Neural progenitor cell (in vitro differentiated cells): ENCODE measurements at regions not wholly inside any gene's neighbourhood (a gene's known extent, or its start where the extent isn't known, plus 50 kb on each side); places are given as distances from the start of the nearest gene placed in this dataset.
"Not testable (repeated sequence)": the region's sequence is repeated elsewhere in the genome, so short reads cannot be mapped to it uniquely, and the experiment has no call there.

Experiments
- DNase-seq: peaks from one replicate; pipeline ENCODE4 v3.0.0-alpha.2; 2016; ENCODE audit warnings: low spot score
- H2AFZ ChIP-seq: fragments of 200-600 bp; sonication (generic); replicated peaks from 2 replicates; pipeline ENCODE4 v1.6.1; 2016; ENCODE audit warnings: antibody characterized with exemption
- H3F3A ChIP-seq: fragments of 200-600 bp; sonication (generic); 2 replicates; pipeline ENCODE4 v1.6.1; 2016; ENCODE audit warnings: antibody characterized with exemption, low read depth
- H3K27ac ChIP-seq: fragments of 200-600 bp; sonication (generic); 2 replicates; pipeline ENCODE4 v1.5.1; 2016; ENCODE audit warnings: mild to moderate bottlenecking
- H3K27me3 ChIP-seq: fragments of 200-600 bp; sonication (generic); 2 replicates; pipeline ENCODE4 v1.6.1; 2016; ENCODE audit warnings: mild to moderate bottlenecking, moderate library complexity
- H3K36me3 ChIP-seq: fragments of 200-600 bp; sonication (generic); 2 replicates; pipeline ENCODE4 v1.5.1; 2016
- H3K4me1 ChIP-seq: fragments of 200-600 bp; sonication (generic); 2 replicates; pipeline ENCODE4 v1.6.1; 2016; ENCODE audit warnings: mixed run types
- H3K4me2 ChIP-seq: fragments of 200-600 bp; sonication (generic); 2 replicates; pipeline ENCODE4 v1.6.1; 2016
- H3K4me3 ChIP-seq: fragments of 200-600 bp; sonication (generic); 2 replicates; pipeline ENCODE4 v1.5.1; 2016
- H3K79me2 ChIP-seq: fragments of 200-600 bp; sonication (generic); 2 replicates; pipeline ENCODE4 v1.6.1; 2016; ENCODE audit warnings: low read depth
- H3K9ac ChIP-seq: fragments of 200-600 bp; sonication (generic); 2 replicates; pipeline ENCODE4 v1.6.1; 2016
- H3K9me3 ChIP-seq: fragments of 200-600 bp; sonication (generic); 2 replicates; pipeline ENCODE4 v1.5.1; 2016; ENCODE audit warnings: low read depth
- H4K20me1 ChIP-seq: fragments of 200-600 bp; sonication (generic); 2 replicates; pipeline ENCODE4 v1.6.1; 2016; ENCODE audit warnings: low read depth
- H3K27ac Mint-ChIP-seq: 3 replicates; pipeline ENCODE4 v1.8.0; 2021; ENCODE audit warnings: mixed read lengths
- H3K27me3 Mint-ChIP-seq: 2 replicates; pipeline ENCODE4 v1.8.0; 2022; ENCODE audit warnings: low read depth, mild to moderate bottlenecking, inconsistent platforms, moderate library complexity, mixed read lengths; ENCODE audit not compliant: insufficient read depth
- H3K36me3 Mint-ChIP-seq: 3 replicates; pipeline ENCODE4 v1.8.0; 2021; ENCODE audit warnings: mixed read lengths
- H3K4me1 Mint-ChIP-seq: 3 replicates; pipeline ENCODE4 v1.8.0; 2021; ENCODE audit warnings: mixed read lengths
- H3K4me3 Mint-ChIP-seq: 3 replicates; pipeline ENCODE4 v1.8.0; 2021; ENCODE audit warnings: mild to moderate bottlenecking, moderate library complexity, mixed read lengths
- H3K9me3 Mint-ChIP-seq: 3 replicates; pipeline ENCODE4 v1.8.0; 2020; ENCODE audit warnings: mixed read lengths
- CTCF ChIP-seq: fragments of 200-600 bp; sonication (generic); IDR thresholded peaks from 2 replicates; pipeline ENCODE4 v1.5.1; 2017; ENCODE audit warnings: antibody characterized with exemption, mild to moderate bottlenecking
- EZH2 ChIP-seq: fragments of 200-600 bp; sonication (generic); IDR thresholded peaks from 2 replicates; pipeline ENCODE4 v1.6.1; 2017; ENCODE audit warnings: antibody characterized with exemption, mild to moderate bottlenecking, moderate library complexity
- EZH2phosphoT487 ChIP-seq: fragments of 200-600 bp; sonication (generic); IDR thresholded peaks from 2 replicates; pipeline ENCODE4 v1.6.1; 2017; ENCODE audit warnings: antibody characterized with exemption

GRCh38 chr11:86876716-86877234 is 76.4 kb downstream of the PRSS23 start:
- peaks cover 14% of the 10 kb centered on the region for H3K9me3 Mint-ChIP-seq
- no peak overlapping the region for H3K27ac Mint-ChIP-seq
- peaks cover 9% of the 10 kb centered on the region for H3K27me3 Mint-ChIP-seq
- Histone ChIP-seq H3K4me1 (peaks cover 9% of the 10 kb centered on the region), H3K9ac (no peak overlapping the region), H3K79me2 (no peaks in the 10 kb centered on the region), H3K9me3 (peaks cover 7% of the 10 kb centered on the region), H3K27ac (no peak overlapping the region), H3K4me2 (no peak overlapping the region), H3K36me3 (no peaks in the 10 kb centered on the region), H3K27me3 (no peaks in the 10 kb centered on the region), H3K4me3 (no peak overlapping the region), H3F3A (no peaks in the 10 kb centered on the region), H4K20me1 (no peaks in the 10 kb centered on the region), H2AFZ (no peak overlapping the region)
- TF ChIP-seq CTCF: no peak
- no peak for TF ChIP-seq EZH2
- TF ChIP-seq EZH2phosphoT487: no peak
- H3K36me3 Mint-ChIP-seq: peaks cover 3% of the 10 kb centered on the region
- DNase-seq: no peak
- H3K4me1 Mint-ChIP-seq: peaks cover 9% of the 10 kb centered on the region
- no peak overlapping the region for H3K4me3 Mint-ChIP-seq

- H3K9me3 Mint-ChIP-seq: peaks cover 20% of the 10 kb centered on the region
Observed at GRCh38 chr11:86877503-86877902, 77.2 kb downstream of the PRSS23 start.

GRCh38 chr11:86879241-86879640 is 76.0 kb downstream of the FZD4 start:
- H3K4me1 Mint-ChIP-seq: peaks cover 14% of the 10 kb centered on the region
- DNase-seq, H2AFZ ChIP-seq, H3F3A ChIP-seq, H3K4me1 ChIP-seq, H3K79me2 ChIP-seq, H4K20me1 ChIP-seq, H3K27ac ChIP-seq, H3K36me3 ChIP-seq, H3K9me3 ChIP-seq, H3K4me3 Mint-ChIP-seq, H3K27me3 ChIP-seq, H3K4me2 ChIP-seq, H3K4me3 ChIP-seq, H3K9ac ChIP-seq, H3K27ac Mint-ChIP-seq: not testable (repeated sequence)
- peaks cover 34% of the 10 kb centered on the region for H3K9me3 Mint-ChIP-seq
- peaks cover 13% of the 10 kb centered on the region for H3K36me3 Mint-ChIP-seq
- peaks cover 11% of the 10 kb centered on the region for H3K27me3 Mint-ChIP-seq

More at GRCh38 chr11:86877503-86877902, 77.2 kb downstream of the PRSS23 start:
- Mint-ChIP-seq H3K4me1 (peaks cover 14% of the 10 kb centered on the region), H3K27me3 (peaks cover 11% of the 10 kb centered on the region), H3K36me3 (peaks cover 8% of the 10 kb centered on the region), H3K4me3 (no peak overlapping the region), H3K27ac (no peak overlapping the region)
- no peak for TF ChIP-seq CTCF
- TF ChIP-seq EZH2: no peak
- no peak for TF ChIP-seq EZH2phosphoT487
- Histone ChIP-seq H3K4me2 (no peak overlapping the region), H3K36me3 (no peaks in the 10 kb centered on the region), H2AFZ (no peak overlapping the region), H3K4me1 (peaks cover 9% of the 10 kb centered on the region), H4K20me1 (no peaks in the 10 kb centered on the region), H3K4me3 (no peak overlapping the region), H3F3A (no peaks in the 10 kb centered on the region), H3K27me3 (no peaks in the 10 kb centered on the region), H3K79me2 (no peaks in the 10 kb centered on the region), H3K9ac (no peak overlapping the region), H3K27ac (no peak overlapping the region), H3K9me3 (peaks cover 7% of the 10 kb centered on the region)
- DNase-seq: no peak

GRCh38 chr11:86885311-86885710 is 69.9 kb downstream of the FZD4 start:
- no peaks in the 10 kb centered on the region for H3K27me3 ChIP-seq

More at GRCh38 chr11:86885311-86885710, 69.9 kb downstream of the FZD4 start:
- Mint-ChIP-seq H3K27ac (no peak overlapping the region), H3K9me3 (peaks cover 25% of the 10 kb centered on the region), H3K27me3 (peaks cover 6% of the 10 kb centered on the region), H3K36me3 (peaks cover 15% of the 10 kb centered on the region), H3K4me3 (no peak overlapping the region), H3K4me1 (peaks cover 24% of the 10 kb centered on the region)
- no peaks in the 10 kb centered on the region for H3F3A ChIP-seq
- no peaks in the 10 kb centered on the region for H3K36me3 ChIP-seq
- no peak for TF ChIP-seq CTCF
- H3K4me1 ChIP-seq: peaks cover 9% of the 10 kb centered on the region
- no peak overlapping the region for H3K27ac ChIP-seq
- H3K9ac ChIP-seq: no peak overlapping the region
- H3K9me3 ChIP-seq: no peaks in the 10 kb centered on the region
- DNase-seq: no peak
- no peak overlapping the region for H3K4me3 ChIP-seq
- H2AFZ ChIP-seq: no peak overlapping the region
- H3K4me2 ChIP-seq: no peak overlapping the region
- H3K79me2 ChIP-seq: no peaks in the 10 kb centered on the region
- H4K20me1 ChIP-seq: no peaks in the 10 kb centered on the region
